OCI-LY3 (cell line): ENCODE measurements at regions not wholly inside any gene's neighbourhood (a gene's known extent, or its start where the extent isn't known, plus 50 kb on each side); places are given as distances from the start of the nearest gene placed in this dataset.

Source experiments
- H2AFZ ChIP-seq: fragments of 200-600, 300-600 bp; shearing (Covaris generic); 2 replicates; pipeline ENCODE4 v1.6.0; 2014; ENCODE audit warnings: antibody characterized with exemption, low read depth, low read length
- H3K27ac ChIP-seq: fragments of 200-600, 300-600 bp; sonication (generic); 2 replicates; pipeline ENCODE4 v1.5.1; 2014; ENCODE audit warnings: mild to moderate bottlenecking, low read length, moderate library complexity, mixed read lengths
- H3K27me3 ChIP-seq: fragments of 200-600, 300-600 bp; sonication (generic); 2 replicates; pipeline ENCODE4 v1.6.1; 2014; ENCODE audit warnings: low read depth, low read length, mixed read lengths
- H3K36me3 ChIP-seq: fragments of 200-600, 300-600 bp; sonication (generic); replicated peaks from 2 replicates; pipeline ENCODE3; 2014; ENCODE audit warnings: low read depth, low read length, mixed read lengths
- H3K4me1 ChIP-seq: fragments of 300-600, 200-600 bp; sonication (generic); 2 replicates; pipeline ENCODE4 v1.6.1; 2014; ENCODE audit warnings: low read length, mixed read lengths
- H3K4me2 ChIP-seq: fragments of 200-600, 300-600 bp; sonication (generic); 2 replicates; pipeline ENCODE4 v1.6.1; 2014; ENCODE audit warnings: low read length, mixed read lengths
- H3K4me3 ChIP-seq: fragments of 300-600, 200-600 bp; sonication (generic); 2 replicates; pipeline ENCODE4 v1.5.1; 2014; ENCODE audit warnings: antibody characterized with exemption, mild to moderate bottlenecking, low read length, moderate library complexity
- H3K79me2 ChIP-seq: fragments of 300-600, 200-600 bp; shearing (Covaris generic); 2 replicates; pipeline ENCODE4 v1.6.1; 2014; ENCODE audit warnings: mild to moderate bottlenecking, low read length, mixed read lengths
- H3K9ac ChIP-seq: fragments of 300-600, 200-600 bp; shearing (Covaris generic); 2 replicates; pipeline ENCODE4 v1.6.0; 2014; ENCODE audit warnings: mild to moderate bottlenecking, low read length, moderate library complexity
- H3K9me3 ChIP-seq: fragments of 200-600, 300-600 bp; shearing (Covaris generic); 2 replicates; pipeline ENCODE4 v1.6.1; 2014; ENCODE audit warnings: low read length, mixed read lengths; ENCODE audit not compliant: insufficient read depth
- H4K20me1 ChIP-seq: fragments of 200-600, 300-600 bp; sonication (generic); 2 replicates; pipeline ENCODE4 v1.6.1; 2016; ENCODE audit warnings: low read length, mixed read lengths; ENCODE audit not compliant: insufficient read depth
- EZH2phosphoT487 ChIP-seq: fragments of 200-600 bp; shearing (Covaris generic); IDR thresholded peaks from 2 replicates; pipeline ENCODE4 v1.6.1; 2018; ENCODE audit warnings: antibody characterized with exemption, mixed run types, low read depth
- TF ChIP-seq, protein P1 (sequence below): fragments of 200-600, 300-600 bp; sonication (generic); IDR thresholded peaks from 2 replicates; pipeline ENCODE4 v1.5.1; 2014; ENCODE audit warnings: antibody characterized with exemption, low read length, low read depth

DNA sequence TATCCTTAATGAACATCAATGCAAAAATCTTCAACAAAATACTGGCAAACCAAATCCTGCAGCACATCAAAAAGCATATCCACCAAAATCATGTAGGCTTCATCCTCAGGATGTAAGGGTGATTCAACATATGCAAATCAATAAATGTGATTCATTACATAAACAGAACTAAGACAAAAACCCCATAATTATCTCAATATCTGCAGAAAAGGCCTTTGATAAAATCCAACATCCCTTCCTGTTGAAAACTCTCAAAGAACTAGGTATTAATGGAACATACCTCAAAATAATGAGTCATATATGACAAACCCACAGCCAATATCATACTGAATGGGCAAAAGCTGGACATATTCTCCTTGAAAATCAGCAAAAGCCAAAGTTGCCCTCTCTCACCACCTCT lies 54.6 kb upstream of the DEPDC1 start:
- Histone ChIP-seq H3K79me2 (no peaks in the 10 kb centered on the region), H3K36me3 (no peaks in the 10 kb centered on the region), H3K9me3 (no peaks in the 10 kb centered on the region), H4K20me1 (no peaks in the 10 kb centered on the region), H3K4me2 (no peak overlapping the region), H3K27ac (no peak overlapping the region), H2AFZ (no peak overlapping the region), H3K4me3 (no peak overlapping the region), H3K4me1 (no peaks in the 10 kb centered on the region), H3K9ac (no peak overlapping the region), H3K27me3 (no peaks in the 10 kb centered on the region)
- TF ChIP-seq EZH2phosphoT487, result no peak
- TF ChIP-seq, protein P1, sequence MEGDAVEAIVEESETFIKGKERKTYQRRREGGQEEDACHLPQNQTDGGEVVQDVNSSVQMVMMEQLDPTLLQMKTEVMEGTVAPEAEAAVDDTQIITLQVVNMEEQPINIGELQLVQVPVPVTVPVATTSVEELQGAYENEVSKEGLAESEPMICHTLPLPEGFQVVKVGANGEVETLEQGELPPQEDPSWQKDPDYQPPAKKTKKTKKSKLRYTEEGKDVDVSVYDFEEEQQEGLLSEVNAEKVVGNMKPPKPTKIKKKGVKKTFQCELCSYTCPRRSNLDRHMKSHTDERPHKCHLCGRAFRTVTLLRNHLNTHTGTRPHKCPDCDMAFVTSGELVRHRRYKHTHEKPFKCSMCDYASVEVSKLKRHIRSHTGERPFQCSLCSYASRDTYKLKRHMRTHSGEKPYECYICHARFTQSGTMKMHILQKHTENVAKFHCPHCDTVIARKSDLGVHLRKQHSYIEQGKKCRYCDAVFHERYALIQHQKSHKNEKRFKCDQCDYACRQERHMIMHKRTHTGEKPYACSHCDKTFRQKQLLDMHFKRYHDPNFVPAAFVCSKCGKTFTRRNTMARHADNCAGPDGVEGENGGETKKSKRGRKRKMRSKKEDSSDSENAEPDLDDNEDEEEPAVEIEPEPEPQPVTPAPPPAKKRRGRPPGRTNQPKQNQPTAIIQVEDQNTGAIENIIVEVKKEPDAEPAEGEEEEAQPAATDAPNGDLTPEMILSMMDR, result no peak

DNA sequence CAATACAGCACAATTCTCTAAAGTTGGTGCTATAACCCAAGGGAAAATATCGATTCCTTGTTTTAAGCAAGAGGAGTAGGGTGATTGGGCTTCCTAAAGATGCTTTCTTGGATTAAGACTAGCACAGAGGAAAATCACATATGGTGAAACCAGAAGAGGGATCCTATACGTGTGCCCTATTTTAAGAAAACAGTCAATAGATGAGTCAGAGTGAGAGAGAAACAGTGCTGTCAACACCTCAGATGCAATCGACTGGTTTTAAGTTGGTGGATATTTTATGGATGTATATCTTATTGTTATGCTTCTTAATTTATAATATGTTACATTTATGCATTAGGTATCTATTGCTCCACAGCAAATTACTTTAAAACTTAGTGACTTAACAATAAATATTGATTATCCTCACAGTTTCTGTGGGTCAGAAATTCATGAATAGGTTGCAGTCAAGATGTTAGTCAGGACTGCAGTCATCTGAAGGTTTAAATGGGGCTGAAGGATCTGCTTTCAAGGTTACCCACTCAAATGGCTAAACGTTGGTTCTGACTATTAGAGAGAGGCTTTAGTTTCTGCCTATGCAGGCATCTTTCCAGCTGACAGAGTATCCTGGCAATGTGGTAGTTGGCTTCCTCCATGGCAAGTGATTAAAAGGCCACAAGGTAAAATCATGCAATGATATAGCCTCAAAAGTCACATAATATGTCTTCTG lies 61.6 kb upstream of the DEPDC1 start:
- TF ChIP-seq, protein P1, result no peak
- no peak for TF ChIP-seq EZH2phosphoT487
- H3K4me1 ChIP-seq, result 0 out of 2 replicates have a peak, but pooled peaks cover 4% of the 10 kb centered on the region
- H3K79me2 ChIP-seq, result no peaks in the 10 kb centered on the region
- H3K27ac ChIP-seq, result no peak overlapping the region
- H3K9ac ChIP-seq, result no peak overlapping the region
- no peaks in the 10 kb centered on the region for H4K20me1 ChIP-seq
- H2AFZ ChIP-seq, result no peak overlapping the region
- no peaks in the 10 kb centered on the region for H3K27me3 ChIP-seq
- H3K36me3 ChIP-seq, result no peaks in the 10 kb centered on the region
- no peak overlapping the region for H3K4me3 ChIP-seq
- no peak overlapping the region for H3K4me2 ChIP-seq
- no peaks in the 10 kb centered on the region for H3K9me3 ChIP-seq

DNA sequence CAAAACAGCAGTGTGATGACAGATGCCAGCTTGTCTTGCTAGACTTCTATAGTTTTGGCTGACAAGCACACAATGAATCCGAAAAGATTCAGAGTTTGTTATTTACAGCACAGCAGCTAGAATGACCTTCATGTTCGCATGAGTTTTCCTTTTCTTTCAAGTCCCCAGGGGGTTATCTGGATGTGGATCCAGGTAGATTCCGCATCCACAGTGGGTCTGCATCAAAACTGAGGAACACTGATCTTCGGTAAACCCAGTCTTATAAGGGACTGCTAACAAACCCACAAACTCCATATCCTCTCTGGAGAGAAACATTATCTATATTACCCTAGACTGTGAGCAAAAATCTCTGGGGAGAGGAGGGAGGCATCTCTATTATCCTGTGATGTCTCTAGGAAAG lies 69.0 kb upstream of the DEPDC1 start:
- H3K27ac ChIP-seq, result no peak overlapping the region
- no peaks in the 10 kb centered on the region for H4K20me1 ChIP-seq
- no peaks in the 10 kb centered on the region for H3K79me2 ChIP-seq
- no peaks in the 10 kb centered on the region for H3K4me1 ChIP-seq
- H3K4me2 ChIP-seq, result no peak overlapping the region
- H3K4me3 ChIP-seq, result no peak overlapping the region
- H3K36me3 ChIP-seq, result no peaks in the 10 kb centered on the region
- H3K27me3 ChIP-seq, result no peaks in the 10 kb centered on the region
- no peaks in the 10 kb centered on the region for H3K9me3 ChIP-seq
- no peak overlapping the region for H3K9ac ChIP-seq
- H2AFZ ChIP-seq, result no peak overlapping the region
- no peak for TF ChIP-seq EZH2phosphoT487
- TF ChIP-seq, protein P1, result no peak

DNA sequence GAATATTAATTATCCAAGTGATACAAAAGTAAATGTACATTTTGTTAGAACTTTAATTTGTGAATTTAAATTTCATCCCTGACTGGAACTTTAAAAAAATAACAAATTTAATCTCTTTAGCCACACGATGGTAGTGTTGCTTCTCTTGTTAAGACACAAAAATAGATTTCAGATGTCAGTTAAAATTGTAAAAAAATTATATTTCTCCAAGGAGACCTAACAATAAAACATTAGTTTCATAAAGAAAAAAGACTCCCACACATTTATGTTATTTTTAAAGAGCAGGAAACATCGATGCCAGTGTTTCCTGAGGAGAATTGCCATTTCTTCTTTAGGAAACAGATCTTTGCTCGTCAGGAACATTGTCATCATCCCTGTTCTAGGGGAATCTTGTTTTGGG lies 74.0 kb upstream of the DEPDC1 start:
- no peak for TF ChIP-seq EZH2phosphoT487
- TF ChIP-seq, protein P1, result peak; percentile 13; the same call in 1 of the 2 replicates
- no peaks in the 10 kb centered on the region for H3K27me3 ChIP-seq

More for the DNA sequence above, 74.0 kb upstream of the DEPDC1 start:
- no peaks in the 10 kb centered on the region for H3K79me2 ChIP-seq
- H3K4me1 ChIP-seq, result no peaks in the 10 kb centered on the region
- no peaks in the 10 kb centered on the region for H4K20me1 ChIP-seq
- no peak overlapping the region for H3K4me3 ChIP-seq
- H3K27ac ChIP-seq, result no peak overlapping the region
- H3K4me2 ChIP-seq, result no peak overlapping the region
- no peak overlapping the region for H3K9ac ChIP-seq
- no peaks in the 10 kb centered on the region for H3K36me3 ChIP-seq
- H3K9me3 ChIP-seq, result no peaks in the 10 kb centered on the region
- H2AFZ ChIP-seq, result no peak overlapping the region
